Epithelial cell of proximal tubule (primary cell): ENCODE measurements at regions not wholly inside any gene's neighbourhood (a gene's known extent, or its start where the extent isn't known, plus 50 kb on each side); places are given as distances from the start of the nearest gene placed in this dataset.

Source experiments
- DNase-seq: peaks from one replicate; pipeline ENCODE4 v3.0.0-alpha.2; 2011; ENCODE audit warnings: low read depth
- H3K4me3 ChIP-seq: 2 replicates; pipeline ENCODE4 v1.5.1; 2011; ENCODE audit warnings: low read depth, mild to moderate bottlenecking, low read length
- TF ChIP-seq, protein P1 (sequence below): conservative IDR thresholded peaks from 2 replicates; pipeline ENCODE4 v1.5.1; 2012; ENCODE audit warnings: low read depth, mild to moderate bottlenecking, low read length

DNA sequence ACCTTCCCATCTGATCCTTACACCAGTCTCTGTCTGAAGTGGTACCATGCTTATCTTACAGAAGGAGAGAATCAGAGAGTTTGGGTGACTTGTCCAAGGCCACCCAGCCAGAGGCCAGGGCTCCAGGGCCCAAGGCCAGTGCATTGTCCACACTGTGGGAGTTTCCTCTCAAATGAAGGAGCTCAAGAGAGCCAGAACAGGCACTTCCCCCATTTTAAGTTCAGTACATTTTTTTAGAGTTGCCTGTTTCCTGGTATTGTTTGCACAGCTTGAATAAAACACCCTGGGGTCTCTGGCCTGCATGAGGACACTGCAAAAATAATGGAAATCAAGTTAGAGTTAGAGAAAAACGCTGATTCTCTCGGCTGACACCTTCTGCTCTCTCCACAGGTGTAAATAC, 284.0 kb downstream of the SQOR start:
- no peak for DNase-seq
- TF ChIP-seq, protein P1, sequence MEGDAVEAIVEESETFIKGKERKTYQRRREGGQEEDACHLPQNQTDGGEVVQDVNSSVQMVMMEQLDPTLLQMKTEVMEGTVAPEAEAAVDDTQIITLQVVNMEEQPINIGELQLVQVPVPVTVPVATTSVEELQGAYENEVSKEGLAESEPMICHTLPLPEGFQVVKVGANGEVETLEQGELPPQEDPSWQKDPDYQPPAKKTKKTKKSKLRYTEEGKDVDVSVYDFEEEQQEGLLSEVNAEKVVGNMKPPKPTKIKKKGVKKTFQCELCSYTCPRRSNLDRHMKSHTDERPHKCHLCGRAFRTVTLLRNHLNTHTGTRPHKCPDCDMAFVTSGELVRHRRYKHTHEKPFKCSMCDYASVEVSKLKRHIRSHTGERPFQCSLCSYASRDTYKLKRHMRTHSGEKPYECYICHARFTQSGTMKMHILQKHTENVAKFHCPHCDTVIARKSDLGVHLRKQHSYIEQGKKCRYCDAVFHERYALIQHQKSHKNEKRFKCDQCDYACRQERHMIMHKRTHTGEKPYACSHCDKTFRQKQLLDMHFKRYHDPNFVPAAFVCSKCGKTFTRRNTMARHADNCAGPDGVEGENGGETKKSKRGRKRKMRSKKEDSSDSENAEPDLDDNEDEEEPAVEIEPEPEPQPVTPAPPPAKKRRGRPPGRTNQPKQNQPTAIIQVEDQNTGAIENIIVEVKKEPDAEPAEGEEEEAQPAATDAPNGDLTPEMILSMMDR, result no peak
- H3K4me3 ChIP-seq, result no peak overlapping the region

DNA sequence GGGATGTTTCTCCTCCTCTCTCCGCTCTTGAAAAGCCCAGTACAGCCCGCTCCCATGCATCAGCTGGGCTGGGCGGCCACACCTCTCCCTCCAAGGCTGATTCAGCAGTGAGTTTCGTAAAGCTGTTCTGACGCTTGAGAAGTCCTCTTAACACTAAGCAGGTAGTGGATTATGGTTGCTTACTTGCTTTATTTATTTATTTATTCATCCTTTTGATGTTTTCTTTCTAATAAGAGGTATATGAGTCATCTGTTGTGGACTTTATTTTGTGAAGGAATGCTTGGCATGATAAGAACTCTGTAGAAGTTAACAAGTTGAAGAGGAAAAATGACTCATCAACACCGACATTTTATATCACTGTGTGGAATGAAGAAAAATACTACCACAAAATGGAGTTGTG, 285.0 kb downstream of the SQOR start:
- no peak overlapping the region for H3K4me3 ChIP-seq
- peak; percentile 91 for DNase-seq
- TF ChIP-seq, protein P1, result no peak

DNA sequence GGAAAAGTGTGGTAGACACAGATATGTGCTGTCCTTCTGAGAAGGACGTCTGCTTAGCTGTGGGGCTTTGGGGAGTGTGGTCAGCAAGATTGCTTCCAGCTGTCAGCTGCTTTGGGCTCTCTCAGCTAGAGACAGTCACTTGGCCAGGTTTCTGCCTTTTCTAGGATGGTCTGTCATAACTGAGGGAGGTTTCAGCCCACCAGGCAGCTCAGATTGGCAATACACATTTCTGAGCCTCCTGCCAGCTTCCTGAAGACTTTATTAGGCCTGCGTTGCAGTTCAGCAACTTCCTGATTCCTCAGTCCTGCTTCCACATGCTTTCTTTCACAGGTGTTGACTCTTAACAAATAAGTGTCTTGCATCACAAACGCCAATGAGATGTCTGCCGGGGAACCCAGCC, 286.5 kb downstream of the SQOR start:
- no peak for DNase-seq
- no peak overlapping the region for H3K4me3 ChIP-seq
- TF ChIP-seq, protein P1, result no peak

DNA sequence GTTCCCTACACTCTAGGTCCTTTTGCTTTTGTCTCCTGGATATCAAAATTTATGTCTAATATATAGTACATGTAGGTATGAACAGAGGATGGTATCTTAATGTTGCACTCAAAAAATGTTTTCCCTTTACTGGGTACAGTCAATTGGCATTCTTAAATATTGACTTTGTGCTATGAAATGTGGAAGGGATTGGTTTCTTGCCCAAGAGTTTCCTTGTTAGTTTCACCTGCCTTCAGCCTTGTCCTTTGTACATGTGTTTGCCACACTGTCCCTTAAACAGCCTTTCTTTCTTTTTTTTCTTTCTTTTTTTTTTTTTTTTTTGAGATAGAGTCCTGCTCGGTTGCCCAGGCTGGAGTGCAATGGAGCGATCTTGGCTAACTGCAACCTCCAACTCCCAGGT, 287.1 kb downstream of the SQOR start:
- DNase-seq, result no peak
- H3K4me3 ChIP-seq, result no peak overlapping the region
- TF ChIP-seq, protein P1, result no peak

DNA sequence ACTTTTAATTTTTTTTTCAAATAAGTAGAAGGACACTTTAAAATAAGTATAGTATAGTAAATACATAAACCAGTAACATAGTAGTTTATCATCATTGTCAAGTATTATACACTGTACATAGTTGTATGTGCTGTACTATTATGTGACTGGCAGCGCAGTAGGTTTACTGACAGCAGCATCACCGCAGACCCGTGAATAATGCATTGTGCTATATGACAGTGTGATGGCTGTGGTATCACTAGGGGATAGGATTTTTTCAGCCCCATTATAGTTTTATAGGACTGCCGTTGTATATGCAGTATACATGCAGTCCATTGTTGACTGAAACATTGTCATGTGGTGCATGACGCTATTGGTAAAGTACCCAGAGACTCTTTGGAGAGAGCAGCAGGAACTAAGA, 306.5 kb downstream of the SQOR start:
- DNase-seq, result no peak
- H3K4me3 ChIP-seq, result no peak overlapping the region
- TF ChIP-seq, protein P1, result no peak

DNA sequence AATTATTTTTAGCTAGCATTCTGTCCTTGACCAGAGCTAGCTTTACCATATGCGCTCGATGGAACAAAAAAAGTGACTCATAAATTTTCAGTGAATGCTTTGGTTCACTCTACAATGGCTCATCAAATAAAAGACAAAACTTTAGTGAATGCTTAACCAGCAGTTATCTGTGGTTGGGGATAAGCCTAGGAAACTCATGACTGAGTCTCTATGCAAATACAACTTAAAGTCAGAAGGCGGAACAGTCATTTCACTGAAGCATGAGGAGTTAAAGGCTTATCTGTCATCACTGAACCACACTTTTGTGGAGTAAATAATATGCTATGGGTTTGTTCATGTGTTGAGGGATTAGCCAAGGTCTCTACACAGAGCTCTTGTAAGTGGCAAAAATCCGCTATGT, 308.4 kb downstream of the SQOR start:
- TF ChIP-seq, protein P1, result no peak
- DNase-seq, result peak; percentile 98
- no peak overlapping the region for H3K4me3 ChIP-seq

DNA sequence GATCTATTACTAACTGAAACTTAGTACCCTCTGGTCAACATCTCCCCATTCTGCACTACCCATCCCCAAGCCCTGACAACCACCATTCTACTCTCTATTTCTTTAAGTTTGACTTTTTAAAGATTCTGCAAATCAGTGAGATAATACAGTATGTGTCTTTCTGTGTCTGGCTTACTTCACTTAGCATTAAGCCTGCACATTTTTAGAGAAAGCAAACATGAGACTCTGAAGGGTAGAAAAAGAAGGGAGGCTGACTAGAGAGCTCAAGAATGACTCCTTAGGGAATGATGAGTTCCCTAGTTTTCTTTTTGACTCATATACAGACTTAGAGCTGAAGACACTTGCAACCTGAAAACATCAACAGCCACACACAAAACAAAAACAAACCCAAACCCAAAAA, 311.3 kb downstream of the SQOR start:
- TF ChIP-seq, protein P1, result no peak
- no peak for DNase-seq
- H3K4me3 ChIP-seq, result no peak overlapping the region
